GM12874 (cell line): ENCODE measurements at regions not wholly inside any gene's neighbourhood (a gene's known extent, or its start where the extent isn't known, plus 50 kb on each side); places are given as distances from the start of the nearest gene placed in this dataset.

Experiments
- CTCF ChIP-seq: IDR thresholded peaks from 2 replicates; pipeline ENCODE4 v1.5.1; 2011; ENCODE audit warnings: low read depth, mild to moderate bottlenecking, control low read depth, low read length, moderate library complexity; ENCODE audit not compliant: insufficient read depth

DNA sequence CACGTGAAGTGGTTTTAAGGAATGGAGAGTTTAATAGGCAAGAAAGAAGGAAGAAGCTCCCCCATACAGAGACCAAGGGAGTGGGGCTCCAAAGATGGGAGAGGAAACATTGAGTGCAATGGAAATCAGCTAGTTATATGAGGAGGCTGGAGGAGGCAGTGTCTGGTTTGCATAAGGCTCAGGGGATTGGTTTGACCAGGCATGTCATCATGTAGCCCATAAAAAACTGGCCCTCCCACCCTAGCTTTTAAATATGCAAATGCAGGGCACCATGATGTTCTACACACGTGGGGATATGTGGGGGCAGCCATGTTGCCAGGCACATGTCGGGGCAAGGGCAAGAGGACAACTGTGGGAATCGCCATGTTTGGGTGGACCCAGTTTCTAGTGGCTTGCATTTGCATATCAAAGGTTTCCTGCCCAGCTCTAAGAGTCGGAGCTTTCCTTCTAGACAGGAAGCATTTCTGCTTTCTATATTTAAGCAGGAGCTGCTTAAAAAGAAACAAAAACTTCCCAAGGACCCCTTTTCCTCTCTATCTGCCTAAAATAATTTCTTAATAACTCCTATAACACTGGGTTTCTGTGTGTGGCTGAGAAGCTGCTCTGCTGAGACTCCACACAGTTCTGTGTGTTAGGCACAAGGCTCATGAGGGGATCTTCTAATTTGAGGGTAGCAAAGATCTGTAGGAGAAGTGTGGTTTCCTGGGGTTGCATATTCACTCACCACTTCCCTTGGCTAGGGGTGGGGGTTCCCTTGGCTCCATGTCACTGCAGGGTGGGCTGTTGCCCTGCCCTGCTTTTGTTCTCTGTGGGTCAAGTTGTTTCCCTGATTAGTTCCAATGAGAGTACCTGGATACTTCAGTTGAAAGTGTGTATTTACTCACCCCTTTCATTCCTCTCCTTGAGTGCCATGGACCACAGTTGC lies 113.5 kb downstream of the VSIG4 start:
- TF ChIP-seq CTCF = no peak

GRCh38 chrX:65925592-65925991 lies 114.3 kb downstream of the VSIG4 start:
- TF ChIP-seq CTCF = no peak

GRCh38 chrX:65925005-65925404 lies 114.9 kb downstream of the VSIG4 start:
- no peak for TF ChIP-seq CTCF

GRCh38 chrX:65921363-65921762 lies 118.5 kb downstream of the VSIG4 start:
- no peak for TF ChIP-seq CTCF

- TF ChIP-seq CTCF = no peak
These were observed 119.3 kb downstream of the VSIG4 start for GRCh38 chrX:65920620-65921019.

GRCh38 chrX:65910899-65911298 lies 129.0 kb downstream of the VSIG4 start:
- TF ChIP-seq CTCF = no peak

- TF ChIP-seq CTCF = no peak
These were observed 136.1 kb downstream of the VSIG4 start for GRCh38 chrX:65903750-65904149.
